CD4-positive, alpha-beta memory T cell (primary cell): ENCODE measurements at regions not wholly inside any gene's neighbourhood (a gene's known extent, or its start where the extent isn't known, plus 50 kb on each side); places are given as distances from the start of the nearest gene placed in this dataset.

ENCODE experiments used
- CTCF ChIA-PET: fragments of 350-600 bp; sonication (Branson Sonifier 250); formaldehyde crosslinking; loops from one replicate; lab custom pipeline; 2021; ENCODE audit warnings: inconsistent platforms; ENCODE audit not compliant: partially characterized antibody; lab: Charles Lee
- POLR2A ChIA-PET: fragments of 350-600 bp; sonication (Branson Sonifier 250); formaldehyde crosslinking; loops from one replicate; lab custom pipeline; 2021; ENCODE audit not compliant: partially characterized antibody; lab: Charles Lee
- DNase-seq, 5 donors: peaks; one replicate each; pipeline versions ENCODE4 v3.0.0 to v3.0.0-alpha.2; 2020 to 2022; ENCODE audit warnings: mixed read lengths in 1 of 5
- H3K27ac ChIP-seq: one replicate; pipeline ENCODE4 v1.7.0; 2013; ENCODE audit warnings: low read depth, low read length
- H3K27me3 ChIP-seq: 2 replicates; pipeline ENCODE4 v1.7.0; 2013; ENCODE audit warnings: mild to moderate bottlenecking, low read length, moderate library complexity; ENCODE audit not compliant: insufficient read depth
- H3K36me3 ChIP-seq: 2 replicates; pipeline ENCODE4 v1.7.0; 2013; ENCODE audit warnings: mild to moderate bottlenecking, low read length, moderate library complexity; ENCODE audit not compliant: insufficient read depth
- H3K4me1 ChIP-seq: 2 replicates; pipeline ENCODE4 v1.7.0; 2013; ENCODE audit warnings: mild to moderate bottlenecking, low read length, moderate library complexity; ENCODE audit not compliant: insufficient read depth
- H3K4me3 ChIP-seq, 2 donors: one replicate each; pipeline ENCODE4 v1.7.0; 2013; ENCODE audit warnings: low read length in 2 of 2, mild to moderate bottlenecking in 1 of 2
- H3K9me3 ChIP-seq, 2 donors: one replicate each; pipeline ENCODE4 v1.7.0; 2013; ENCODE audit warnings: low read length in 2 of 2, control low read depth in 1 of 2; ENCODE audit not compliant: control insufficient read depth in 1 of 2
- H3K27ac Mint-ChIP-seq, 7 donors: one replicate each; pipeline ENCODE4 v1.8.0; 2020 to 2021; ENCODE audit warnings: mixed read lengths in 7 of 7, mild to moderate bottlenecking in 6 of 7, inconsistent platforms in 3 of 7, moderate library complexity in 3 of 7
- H3K27me3 Mint-ChIP-seq, 2 donors: one replicate each; pipeline ENCODE4 v1.8.0; 2020 to 2021; ENCODE audit warnings: mixed read lengths in 2 of 2
- H3K36me3 Mint-ChIP-seq, 2 donors: one replicate each; pipeline ENCODE4 v1.8.0; 2020 to 2021; ENCODE audit warnings: mixed read lengths in 2 of 2, inconsistent platforms in 1 of 2, mild to moderate bottlenecking in 1 of 2
- H3K4me1 Mint-ChIP-seq, 4 donors: one replicate each; pipeline ENCODE4 v1.8.0; 2020 to 2021; ENCODE audit warnings: mixed read lengths in 4 of 4, mild to moderate bottlenecking in 1 of 4
- H3K4me3 Mint-ChIP-seq, 8 donors: one replicate each; pipeline ENCODE4 v1.8.0; 2020 to 2021; ENCODE audit warnings: mixed read lengths in 8 of 8, mild to moderate bottlenecking in 7 of 8, moderate library complexity in 6 of 8, inconsistent platforms in 3 of 8
- H3K9me3 Mint-ChIP-seq, 8 donors: one replicate each; pipeline ENCODE4 v1.8.0; 2020 to 2021; ENCODE audit warnings: mixed read lengths in 8 of 8, mild to moderate bottlenecking in 5 of 8, inconsistent platforms in 3 of 8, moderate library complexity in 1 of 8
- intact Hi-C: fragments of 100-400 bp; cut with micrococcal nuclease; formaldehyde crosslinking; loops from one replicate; pipeline ENCODE4 v1.15.1; 2023

DNA sequence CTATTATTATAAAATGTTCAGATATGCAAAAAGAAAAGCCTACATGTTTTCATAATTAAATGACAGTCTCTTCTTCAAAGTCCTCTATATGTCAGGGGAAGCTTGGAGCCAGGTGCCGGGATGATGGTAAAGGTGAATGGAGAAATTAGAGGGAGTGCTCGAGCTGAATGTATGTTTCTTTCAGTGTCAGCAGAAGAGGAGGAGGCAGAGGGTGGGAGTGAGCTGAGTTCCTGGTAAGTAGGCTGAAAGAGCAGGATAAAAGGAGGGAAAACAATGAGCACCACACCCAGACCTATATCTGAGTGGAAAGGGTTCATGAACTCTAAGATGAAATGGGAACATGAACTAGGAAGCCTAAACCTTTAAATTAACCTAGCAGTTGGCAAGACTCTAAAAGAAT, 307.6 kb upstream of the NBEA start:
- no peaks in the 10 kb centered on the region for H3K4me1 ChIP-seq
- no peak overlapping the region for H3K27ac ChIP-seq
- ChIA-PET CTCF (no interaction called here), POLR2A (no interaction called here)
- Mint-ChIP-seq H3K9me3 (peaks cover 0 to 9% (median 2%) of the 10 kb centered on the region in 8 donors), H3K36me3 (no peaks in the 10 kb centered on the region), H3K27me3 (peaks cover 0 to 3% of the 10 kb centered on the region in 2 donors), H3K4me3 (no peak overlapping the region), H3K4me1 (no peaks in the 10 kb centered on the region), H3K27ac (no peak overlapping the region)
- intact Hi-C loops = no loop called here
- no peaks in the 10 kb centered on the region for H3K9me3 ChIP-seq
- H3K4me3 ChIP-seq = no peak overlapping the region
- H3K27me3 ChIP-seq = no peaks in the 10 kb centered on the region
- no peaks in the 10 kb centered on the region for H3K36me3 ChIP-seq
- DNase-seq = no peak

DNA sequence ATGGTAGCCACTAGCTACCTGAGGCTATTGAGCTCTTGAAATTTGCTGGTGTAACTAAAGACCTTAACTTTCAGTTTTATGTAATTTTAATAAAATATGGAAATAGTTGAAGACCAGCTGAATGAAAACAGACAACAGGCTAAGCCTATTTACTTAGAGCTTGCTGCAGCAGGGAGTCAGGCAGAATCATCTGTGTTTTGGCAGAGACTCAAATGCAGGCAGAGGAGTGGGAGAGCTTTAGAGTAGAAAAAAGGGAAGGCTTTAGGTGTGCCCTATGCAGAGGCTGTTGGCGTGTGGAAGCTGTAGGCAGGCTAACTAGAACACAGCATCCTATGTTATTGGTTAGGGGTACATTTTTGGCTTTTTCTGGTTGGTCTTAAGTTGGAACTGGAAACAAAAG, 304.9 kb upstream of the NBEA start:
- Mint-ChIP-seq H3K4me1 (no peaks in the 10 kb centered on the region), H3K27me3 (peaks cover 0 to 3% of the 10 kb centered on the region in 2 donors), H3K4me3 (no peak overlapping the region), H3K9me3 (peaks cover 0 to 9% (median 2%) of the 10 kb centered on the region in 8 donors), H3K27ac (no peak overlapping the region), H3K36me3 (no peaks in the 10 kb centered on the region)
- no peaks in the 10 kb centered on the region for H3K4me1 ChIP-seq
- H3K27ac ChIP-seq = no peak overlapping the region
- H3K27me3 ChIP-seq = no peaks in the 10 kb centered on the region
- H3K9me3 ChIP-seq = no peaks in the 10 kb centered on the region
- DNase-seq = no peak
- POLR2A ChIA-PET = no interaction called here
- no peak overlapping the region for H3K4me3 ChIP-seq
- intact Hi-C loops = no loop called here
- no peaks in the 10 kb centered on the region for H3K36me3 ChIP-seq
- CTCF ChIA-PET = no interaction called here

DNA sequence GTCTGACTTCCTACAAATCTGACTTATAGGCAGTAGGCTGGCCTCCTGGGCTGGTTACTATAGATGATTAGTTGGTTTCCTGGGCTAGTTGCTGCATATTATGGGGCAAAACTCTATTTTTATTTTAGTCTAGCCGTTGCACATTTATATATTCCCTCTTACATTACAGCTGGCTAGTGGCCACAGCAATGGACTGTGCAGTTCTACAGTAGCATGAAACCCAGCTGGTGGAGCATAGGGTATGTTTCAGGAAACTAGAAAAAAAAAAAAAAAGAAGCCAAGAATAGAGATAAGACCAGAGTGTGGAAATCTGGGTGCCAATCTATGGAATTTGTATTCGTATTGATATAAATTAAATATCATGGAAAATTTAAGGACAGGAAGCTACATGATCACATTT, 304.4 kb upstream of the NBEA start:
- H3K27me3 ChIP-seq = no peaks in the 10 kb centered on the region
- Mint-ChIP-seq H3K9me3 (peaks cover 0 to 9% (median 2%) of the 10 kb centered on the region in 8 donors), H3K36me3 (no peaks in the 10 kb centered on the region), H3K4me3 (no peak overlapping the region), H3K4me1 (no peaks in the 10 kb centered on the region), H3K27me3 (peaks cover 0 to 3% of the 10 kb centered on the region in 2 donors), H3K27ac (no peak overlapping the region)
- no peak overlapping the region for H3K27ac ChIP-seq
- no peaks in the 10 kb centered on the region for H3K36me3 ChIP-seq
- no peak overlapping the region for H3K4me3 ChIP-seq
- CTCF ChIA-PET = no interaction called here
- intact Hi-C loops = no loop called here
- DNase-seq = no peak
- POLR2A ChIA-PET = no interaction called here
- H3K9me3 ChIP-seq = no peaks in the 10 kb centered on the region
- H3K4me1 ChIP-seq = no peaks in the 10 kb centered on the region

DNA sequence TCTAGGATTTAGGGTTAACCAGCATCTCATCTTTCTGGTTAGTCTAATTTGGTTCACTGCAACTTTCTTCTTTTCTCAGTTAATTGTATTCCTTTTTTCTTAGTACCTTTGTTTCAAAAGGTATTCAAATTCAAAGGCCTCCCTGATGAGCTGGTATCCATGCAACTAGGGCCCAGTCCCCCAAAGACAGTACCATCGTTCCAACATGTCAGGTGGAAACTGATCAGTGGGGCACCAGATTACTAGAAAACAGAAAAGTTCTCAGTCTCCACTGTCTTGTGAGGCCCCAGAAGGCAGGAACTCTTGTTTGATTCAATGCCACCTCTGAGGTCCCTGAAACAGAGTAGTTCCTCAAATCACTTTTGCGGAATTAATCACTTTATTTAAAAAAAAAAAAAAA, 303.2 kb upstream of the NBEA start:
- H3K9me3 ChIP-seq = no peaks in the 10 kb centered on the region
- no peaks in the 10 kb centered on the region for H3K36me3 Mint-ChIP-seq

DNA sequence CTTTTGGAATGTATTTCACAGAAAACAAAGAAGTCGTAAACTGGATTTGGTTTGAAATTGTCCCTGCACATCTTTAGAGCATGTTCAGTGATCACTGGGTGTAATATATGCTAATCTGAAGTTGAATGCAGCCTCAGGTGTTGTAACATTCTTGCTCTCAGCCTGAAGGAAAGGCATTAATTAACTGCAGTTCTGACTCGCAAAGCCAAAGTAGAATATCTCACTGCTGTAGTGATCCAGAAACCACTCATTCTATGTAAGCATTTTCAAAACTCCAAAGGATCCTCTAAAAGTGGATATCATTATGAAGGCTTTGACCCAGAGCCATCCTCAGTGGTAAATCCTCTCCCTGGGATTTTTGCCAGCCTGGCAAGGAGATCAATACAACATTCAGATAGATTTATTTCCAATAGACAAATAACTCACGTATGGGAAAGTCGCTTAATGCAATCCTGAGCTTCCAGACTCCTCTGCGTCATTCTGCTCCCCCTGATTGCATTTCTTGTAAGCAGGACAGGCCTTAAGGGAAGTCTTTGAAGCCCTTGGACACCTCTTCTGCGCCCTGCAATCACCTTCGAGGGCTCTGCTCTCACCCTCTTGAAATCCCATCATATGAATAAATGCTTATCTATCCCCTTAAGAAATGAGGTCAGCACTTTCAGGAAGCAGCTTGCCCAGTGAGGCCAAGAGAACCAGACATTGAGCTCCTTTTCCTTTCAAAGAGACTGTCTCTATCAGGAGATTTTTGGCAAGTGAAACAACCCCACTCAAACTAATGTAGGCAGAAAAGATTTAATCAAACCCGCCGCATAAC, 301.7 kb upstream of the NBEA start:
- H3K36me3 Mint-ChIP-seq = no peaks in the 10 kb centered on the region
- CTCF ChIA-PET = no interaction called here

More for the DNA sequence above, 303.2 kb upstream of the NBEA start:
- H3K27ac Mint-ChIP-seq = no peak overlapping the region
- H3K27ac ChIP-seq = no peak overlapping the region
- H3K4me1 ChIP-seq = no peaks in the 10 kb centered on the region
- no peak for DNase-seq
- H3K27me3 ChIP-seq = no peaks in the 10 kb centered on the region
- intact Hi-C loops = no loop called here
- no peaks in the 10 kb centered on the region for H3K4me1 Mint-ChIP-seq
- no peaks in the 10 kb centered on the region for H3K36me3 ChIP-seq
- no peak overlapping the region for H3K4me3 Mint-ChIP-seq
- peaks cover 0 to 9% (median 2%) of the 10 kb centered on the region in 8 donors for H3K9me3 Mint-ChIP-seq
- H3K4me3 ChIP-seq = no peak overlapping the region
- ChIA-PET CTCF (no interaction called here), POLR2A (no interaction called here)
- H3K27me3 Mint-ChIP-seq = peaks cover 0 to 3% of the 10 kb centered on the region in 2 donors

DNA sequence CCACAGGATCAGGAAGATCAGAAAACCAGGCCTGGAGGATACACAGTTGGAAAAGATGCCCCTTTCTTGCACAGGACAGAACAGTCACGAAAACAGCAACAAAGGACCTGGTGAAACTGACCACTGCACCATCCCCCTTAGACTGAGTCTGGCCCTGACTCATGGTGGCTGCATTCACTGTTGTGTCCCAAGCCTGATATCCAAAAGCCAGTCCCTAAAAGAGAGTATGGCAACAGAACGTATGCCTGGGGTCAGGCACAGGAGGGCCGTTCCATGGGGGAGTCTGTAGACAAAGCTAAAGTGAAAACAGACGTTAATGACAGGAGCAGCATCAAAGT, 301.1 kb upstream of the NBEA start:
- peaks cover 0 to 7% (median 1%) of the 10 kb centered on the region in 8 donors for H3K9me3 Mint-ChIP-seq
- DNase-seq = no peak
- Histone ChIP-seq H3K27me3 (no peaks in the 10 kb centered on the region), H3K4me3 (no peak overlapping the region), H3K4me1 (no peaks in the 10 kb centered on the region), H3K27ac (no peak overlapping the region), H3K36me3 (no peaks in the 10 kb centered on the region), H3K9me3 (no peaks in the 10 kb centered on the region)
- H3K4me1 Mint-ChIP-seq = no peaks in the 10 kb centered on the region
- POLR2A ChIA-PET = no interaction called here
- H3K4me3 Mint-ChIP-seq = no peak overlapping the region
- intact Hi-C loops = no loop called here
- H3K27me3 Mint-ChIP-seq = peaks cover 0 to 3% of the 10 kb centered on the region in 2 donors
- peak overlapping the region in 1 of 7 donors; percentile 32 for H3K27ac Mint-ChIP-seq
- CTCF ChIA-PET = no interaction called here
- H3K36me3 Mint-ChIP-seq = no peaks in the 10 kb centered on the region

More for the DNA sequence above, 301.7 kb upstream of the NBEA start:
- Mint-ChIP-seq H3K4me1 (no peaks in the 10 kb centered on the region), H3K4me3 (no peak overlapping the region), H3K27ac (peak overlapping the region in 1 of 7 donors; percentile 12), H3K9me3 (peaks cover 0 to 9% (median 2%) of the 10 kb centered on the region in 8 donors), H3K27me3 (peaks cover 0 to 3% of the 10 kb centered on the region in 2 donors)
- DNase-seq = no peak
- no peaks in the 10 kb centered on the region for H3K27me3 ChIP-seq
- no peaks in the 10 kb centered on the region for H3K4me1 ChIP-seq
- no peak overlapping the region for H3K27ac ChIP-seq
- intact Hi-C loops = no loop called here
- H3K36me3 ChIP-seq = no peaks in the 10 kb centered on the region
- H3K4me3 ChIP-seq = no peak overlapping the region
- no peaks in the 10 kb centered on the region for H3K9me3 ChIP-seq
- POLR2A ChIA-PET = no interaction called here

DNA sequence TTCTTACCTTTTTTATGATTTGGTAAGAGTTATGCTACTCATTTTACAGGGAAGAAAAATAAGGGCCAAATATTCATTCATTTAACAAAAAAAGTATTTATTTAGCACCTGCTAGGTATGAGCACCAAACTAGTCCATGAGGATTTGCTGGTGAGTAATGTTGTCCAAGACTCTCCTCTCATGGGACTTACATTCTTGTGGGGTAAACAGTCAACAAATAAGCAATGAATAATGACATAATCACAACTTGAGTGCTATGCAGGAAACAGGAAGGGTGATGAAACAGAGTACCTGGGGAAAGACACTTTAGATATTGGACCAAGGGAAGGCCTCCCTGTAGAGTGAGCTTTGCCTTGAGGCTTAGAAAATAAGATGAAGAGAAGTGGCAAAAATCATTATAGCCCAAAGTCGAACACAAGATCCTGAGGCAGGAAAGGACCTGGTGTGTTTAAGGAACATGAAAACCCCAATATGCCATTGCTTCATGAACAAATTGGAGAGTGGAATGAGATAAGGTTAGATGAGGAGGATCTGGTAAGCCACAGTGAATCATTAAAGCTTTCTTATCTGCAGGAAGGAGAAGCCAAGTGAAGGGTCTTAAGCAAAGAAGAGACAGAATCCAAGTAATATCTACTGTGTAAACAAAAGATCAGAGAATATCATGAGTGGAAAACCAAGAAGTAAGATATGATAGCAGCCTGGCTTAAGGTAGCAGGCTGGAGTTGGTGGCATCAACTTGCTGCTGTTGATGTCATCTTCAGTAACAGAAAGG, 294.5 kb upstream of the NBEA start:
- no peaks in the 10 kb centered on the region for H3K27me3 Mint-ChIP-seq
- peak overlapping the region in 1 of 7 donors; percentile 2 for H3K27ac Mint-ChIP-seq
- intact Hi-C loops = no loop called here
- CTCF ChIA-PET = no interaction called here
- no peaks in the 10 kb centered on the region for H3K9me3 ChIP-seq
- H3K36me3 Mint-ChIP-seq = no peaks in the 10 kb centered on the region
- no peaks in the 10 kb centered on the region for H3K4me1 Mint-ChIP-seq
- H3K4me1 ChIP-seq = no peaks in the 10 kb centered on the region
- DNase-seq = no peak
- POLR2A ChIA-PET = no interaction called here
- H3K27ac ChIP-seq = no peak overlapping the region
- H3K27me3 ChIP-seq = no peaks in the 10 kb centered on the region
- no peak overlapping the region for H3K4me3 Mint-ChIP-seq
- no peak overlapping the region for H3K4me3 ChIP-seq
- H3K36me3 ChIP-seq = no peaks in the 10 kb centered on the region
- peaks cover 0 to 9% (median 3%) of the 10 kb centered on the region in 8 donors for H3K9me3 Mint-ChIP-seq
